NCI-H1417 treated with DMSO at 0.1 percent for 48 hours (cell line): ENCODE measurements at regions not wholly inside any gene's neighbourhood (a gene's known extent, or its start where the extent isn't known, plus 50 kb on each side); places are given as distances from the start of the nearest gene placed in this dataset.

Experiments
- DNase-seq: peaks from one replicate; lab custom pipeline; 2025; lab: John Stamatoyannopoulos, UW

DNA sequence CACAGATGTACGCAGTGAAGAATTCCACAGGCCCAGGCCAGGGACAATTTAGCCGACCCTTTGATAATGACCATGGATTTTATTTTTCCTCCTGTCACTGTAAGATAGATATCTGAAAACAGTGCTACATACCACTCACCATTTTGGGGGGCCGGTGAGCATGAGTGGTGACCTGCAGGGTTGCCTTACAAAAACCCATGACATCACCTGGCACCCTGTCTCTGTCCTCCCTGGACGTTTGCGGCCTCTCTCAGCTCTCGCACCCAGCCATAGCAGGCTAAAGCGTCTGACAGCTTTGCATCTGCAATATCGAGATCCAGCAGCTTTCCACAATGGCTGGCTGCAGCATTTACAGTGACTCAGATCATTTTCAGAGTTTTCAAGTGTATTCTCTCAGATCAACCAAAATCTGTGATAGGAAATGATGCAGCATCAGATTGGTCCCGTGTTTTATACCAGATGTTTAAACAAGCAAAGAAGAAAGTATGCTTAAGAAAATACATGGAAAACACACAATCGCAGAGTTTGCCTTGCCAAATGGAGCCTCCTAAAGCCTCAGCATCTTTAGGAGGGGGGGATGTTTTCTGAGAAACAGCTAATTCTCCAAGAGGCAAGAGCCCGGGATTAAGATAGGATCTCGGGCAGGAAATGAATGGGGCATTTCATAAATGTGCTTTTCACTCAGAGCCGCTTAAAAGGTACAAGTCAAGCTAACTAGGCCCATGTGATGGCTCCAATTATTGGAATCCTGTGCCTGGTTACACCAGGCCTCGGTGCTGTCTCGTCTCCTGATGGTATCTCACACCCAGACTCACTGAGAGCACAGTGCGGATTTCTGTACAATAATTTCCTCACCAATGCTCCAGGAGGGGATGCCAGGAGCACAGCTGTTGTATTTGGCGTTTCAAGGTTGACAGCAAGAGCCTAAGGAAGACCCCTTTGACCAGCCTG is 257.3 kb downstream of the XXYLT1 start:
- DNase-seq: no peak

DNA sequence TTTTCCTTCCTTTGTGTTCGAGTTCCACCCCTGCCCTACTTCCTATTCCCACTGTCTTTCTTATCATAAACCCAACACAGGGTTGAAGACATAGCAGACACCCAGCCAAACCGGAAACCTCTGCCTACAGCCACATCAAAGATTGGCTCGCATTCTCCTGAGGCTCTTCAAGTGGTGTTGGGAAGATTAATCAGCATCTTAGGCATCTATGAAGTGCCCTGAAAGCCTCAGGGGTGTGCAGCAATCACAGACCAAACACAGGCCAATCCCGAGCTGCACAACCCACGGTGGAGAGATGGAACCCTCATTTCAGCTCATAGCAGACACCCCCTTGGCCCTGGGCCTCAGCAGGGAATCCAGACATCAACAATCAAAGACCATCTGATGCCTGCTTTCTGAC is 255.9 kb downstream of the XXYLT1 start:
- DNase-seq: no peak

DNA sequence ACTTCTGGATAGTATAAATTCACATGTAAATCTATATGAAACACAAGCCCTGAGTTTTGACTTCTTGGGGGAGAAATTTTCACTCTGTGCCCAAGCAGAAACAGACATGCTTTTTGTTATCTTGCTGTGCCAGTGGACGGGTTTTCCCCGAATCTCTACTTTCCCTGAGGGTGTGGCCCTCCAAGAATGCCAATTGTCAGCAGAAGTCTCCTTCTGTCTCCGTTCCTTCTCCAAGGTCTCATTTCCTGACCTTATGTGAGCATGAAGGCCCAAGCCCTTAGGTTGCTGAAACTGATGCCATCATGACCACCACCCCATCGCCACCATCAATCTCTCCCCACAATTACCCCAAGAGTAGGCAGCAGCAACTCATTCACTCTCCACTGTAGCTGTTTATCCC is 253.8 kb downstream of the XXYLT1 start:
- no peak for DNase-seq
